OCI-LY1 (cell line): ENCODE measurements at regions not wholly inside any gene's neighbourhood (a gene's known extent, or its start where the extent isn't known, plus 50 kb on each side); places are given as distances from the start of the nearest gene placed in this dataset.

Experiments used
- EZH2 ChIP-seq: fragments of 200-600 bp; sonication (generic), shearing (Covaris generic); IDR thresholded peaks from 2 replicates; pipeline ENCODE4 v1.8.0; 2017; ENCODE audit warnings: borderline replicate concordance, mixed run types, mild to moderate bottlenecking, antibody characterized with exemption, low read length, moderate library complexity, mixed read lengths
- TF ChIP-seq, protein P1 (sequence below): fragments of 200-600 bp; sonication (generic), shearing (Covaris generic); IDR thresholded peaks from 2 replicates; pipeline ENCODE4 v1.5.1; 2017; ENCODE audit warnings: mild to moderate bottlenecking, antibody characterized with exemption, low read length, moderate library complexity, mixed read lengths

DNA sequence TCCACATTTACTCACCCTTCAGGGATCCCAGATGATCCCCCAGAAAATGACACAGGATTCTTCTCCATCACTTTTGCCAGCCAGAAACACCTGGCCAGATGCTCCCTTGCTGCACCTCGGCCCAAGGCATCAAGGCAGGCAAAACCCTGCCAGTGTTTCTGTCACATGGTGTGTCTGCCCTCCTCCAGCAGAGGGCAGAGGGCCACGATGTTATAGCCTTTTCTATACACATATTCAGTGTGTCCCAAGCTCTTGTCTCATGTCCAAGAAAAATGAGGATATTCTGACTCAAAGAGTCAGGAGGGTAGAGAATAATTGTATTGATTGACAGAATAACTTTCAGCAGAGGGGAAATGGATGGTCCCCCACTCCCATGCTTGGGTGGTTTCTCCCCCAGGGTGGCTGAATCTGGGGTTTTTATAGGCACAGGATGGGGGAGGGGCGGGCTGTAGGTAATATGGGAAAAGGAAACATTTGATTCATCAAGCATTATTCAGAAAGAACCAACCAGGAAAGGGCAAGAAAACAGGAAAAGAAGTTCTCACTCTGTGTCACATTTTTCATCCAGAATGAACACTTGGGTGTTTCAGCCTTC, 933.9 kb downstream of the TRIB2 start:
- TF ChIP-seq, protein P1, sequence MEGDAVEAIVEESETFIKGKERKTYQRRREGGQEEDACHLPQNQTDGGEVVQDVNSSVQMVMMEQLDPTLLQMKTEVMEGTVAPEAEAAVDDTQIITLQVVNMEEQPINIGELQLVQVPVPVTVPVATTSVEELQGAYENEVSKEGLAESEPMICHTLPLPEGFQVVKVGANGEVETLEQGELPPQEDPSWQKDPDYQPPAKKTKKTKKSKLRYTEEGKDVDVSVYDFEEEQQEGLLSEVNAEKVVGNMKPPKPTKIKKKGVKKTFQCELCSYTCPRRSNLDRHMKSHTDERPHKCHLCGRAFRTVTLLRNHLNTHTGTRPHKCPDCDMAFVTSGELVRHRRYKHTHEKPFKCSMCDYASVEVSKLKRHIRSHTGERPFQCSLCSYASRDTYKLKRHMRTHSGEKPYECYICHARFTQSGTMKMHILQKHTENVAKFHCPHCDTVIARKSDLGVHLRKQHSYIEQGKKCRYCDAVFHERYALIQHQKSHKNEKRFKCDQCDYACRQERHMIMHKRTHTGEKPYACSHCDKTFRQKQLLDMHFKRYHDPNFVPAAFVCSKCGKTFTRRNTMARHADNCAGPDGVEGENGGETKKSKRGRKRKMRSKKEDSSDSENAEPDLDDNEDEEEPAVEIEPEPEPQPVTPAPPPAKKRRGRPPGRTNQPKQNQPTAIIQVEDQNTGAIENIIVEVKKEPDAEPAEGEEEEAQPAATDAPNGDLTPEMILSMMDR, result no peak
- no peak for TF ChIP-seq EZH2
